Astrocyte (in vitro differentiated cells and primary cell): ENCODE measurements at regions not wholly inside any gene's neighbourhood (a gene's known extent, or its start where the extent isn't known, plus 50 kb on each side); places are given as distances from the start of the nearest gene placed in this dataset.

Experiments
- DNase-seq: peaks from one replicate; pipeline ENCODE4 v3.0.0-alpha.2; 2010; ENCODE audit warnings: low read depth
- FAIRE-seq: peaks from 2 replicates; lab custom pipeline; 2011; peaks lifted over from hg19 to GRCh38; lab: Jason Lieb, UNC
- H2AFZ ChIP-seq: 2 replicates; pipeline ENCODE4 v1.6.0; 2012; ENCODE audit warnings: low read depth, low read length, inconsistent platforms
- H3K27ac ChIP-seq: 2 replicates; pipeline ENCODE4 v1.5.1; 2011; ENCODE audit warnings: low read depth, low read length, inconsistent platforms
- H3K27me3 ChIP-seq: 2 replicates; pipeline ENCODE4 v1.6.0; 2011; ENCODE audit warnings: low read length, inconsistent platforms; ENCODE audit not compliant: insufficient read depth
- H3K36me3 ChIP-seq: 2 replicates; pipeline ENCODE4 v1.5.1; 2011; ENCODE audit warnings: low read length, inconsistent platforms; ENCODE audit not compliant: insufficient read depth
- H3K4me1 ChIP-seq: 2 replicates; pipeline ENCODE4 v1.5.1; 2011; ENCODE audit warnings: low read length, inconsistent platforms; ENCODE audit not compliant: insufficient read depth
- H3K4me2 ChIP-seq: 2 replicates; pipeline ENCODE4 v1.6.0; 2012; ENCODE audit warnings: low read length, inconsistent platforms
- H3K4me3 ChIP-seq: 2 replicates; pipeline ENCODE4 v1.5.1; 2011; ENCODE audit warnings: low read depth, mild to moderate bottlenecking, low read length, inconsistent platforms; ENCODE audit not compliant: insufficient read depth
- H3K79me2 ChIP-seq: 2 replicates; pipeline ENCODE4 v1.6.0; 2012; ENCODE audit warnings: mild to moderate bottlenecking, low read length, inconsistent platforms; ENCODE audit not compliant: insufficient read depth
- H3K9ac ChIP-seq: 2 replicates; pipeline ENCODE4 v1.6.0; 2012; ENCODE audit warnings: mild to moderate bottlenecking, low read length, inconsistent platforms
- H3K9me3 ChIP-seq: 2 replicates; pipeline ENCODE4 v1.5.1; 2012; ENCODE audit warnings: low read depth, mild to moderate bottlenecking, low read length, inconsistent platforms; ENCODE audit not compliant: insufficient read depth
- H4K20me1 ChIP-seq: 2 replicates; pipeline ENCODE4 v1.6.0; 2012; ENCODE audit warnings: low read length, inconsistent platforms; ENCODE audit not compliant: insufficient read depth
- H3K27ac Mint-ChIP-seq: one replicate; pipeline ENCODE4 v1.8.0; 2021; ENCODE audit warnings: mild to moderate bottlenecking, mixed read lengths; ENCODE audit not compliant: unreplicated experiment
- H3K27me3 Mint-ChIP-seq: one replicate; pipeline ENCODE4 v1.8.0; 2021; ENCODE audit warnings: low read depth, mixed read lengths; ENCODE audit not compliant: unreplicated experiment
- H3K36me3 Mint-ChIP-seq: one replicate; pipeline ENCODE4 v1.8.0; 2021; ENCODE audit warnings: low read depth, mixed read lengths; ENCODE audit not compliant: unreplicated experiment
- H3K4me1 Mint-ChIP-seq: one replicate; pipeline ENCODE4 v1.8.0; 2021; ENCODE audit warnings: low read depth, mixed read lengths; ENCODE audit not compliant: unreplicated experiment
- H3K4me3 Mint-ChIP-seq: one replicate; pipeline ENCODE4 v1.8.0; 2021; ENCODE audit warnings: mild to moderate bottlenecking, moderate library complexity, mixed read lengths; ENCODE audit not compliant: unreplicated experiment
- H3K9me3 Mint-ChIP-seq: one replicate; pipeline ENCODE4 v1.8.0; 2021; ENCODE audit warnings: mild to moderate bottlenecking, mixed read lengths; ENCODE audit not compliant: unreplicated experiment
- CTCF ChIP-seq: IDR thresholded peaks from 2 replicates; pipeline ENCODE4 v1.5.1; 2011; ENCODE audit warnings: low read depth, mild to moderate bottlenecking, inconsistent platforms, low read length, moderate library complexity; ENCODE audit not compliant: insufficient read depth
- EZH2 ChIP-seq: IDR thresholded peaks from 2 replicates; pipeline ENCODE4 v1.6.1; 2012; ENCODE audit warnings: mild to moderate bottlenecking, low read length, inconsistent platforms; ENCODE audit not compliant: insufficient read depth

- no peak for FAIRE-seq
- Histone ChIP-seq H3K4me1 (no peaks in the 10 kb centered on the region), H3K9ac (no peak overlapping the region), H3K27ac (no peak overlapping the region), H3K9me3 (no peaks in the 10 kb centered on the region), H3K4me2 (no peak overlapping the region), H3K27me3 (no peaks in the 10 kb centered on the region), H4K20me1 (no peaks in the 10 kb centered on the region), H3K36me3 (no peaks in the 10 kb centered on the region), H3K4me3 (no peak overlapping the region), H3K79me2 (no peaks in the 10 kb centered on the region), H2AFZ (no peak overlapping the region)
- no peak overlapping the region for H3K27ac Mint-ChIP-seq
- DNase-seq = no peak
- no peak for TF ChIP-seq EZH2
- no peak for TF ChIP-seq CTCF
- peaks cover 15% of the 10 kb centered on the region for H3K4me1 Mint-ChIP-seq
- H3K4me3 Mint-ChIP-seq = no peak overlapping the region
- no peaks in the 10 kb centered on the region for H3K36me3 Mint-ChIP-seq
- H3K27me3 Mint-ChIP-seq = no peaks in the 10 kb centered on the region
- no peaks in the 10 kb centered on the region for H3K9me3 Mint-ChIP-seq
Observed at GRCh38 chr5:122705851-122706250, 69.0 kb upstream of the SNX2 start.

- FAIRE-seq = no peak
- Histone ChIP-seq H3K9ac (no peak overlapping the region), H3K4me3 (no peak overlapping the region), H3K9me3 (no peaks in the 10 kb centered on the region), H3K4me2 (no peak overlapping the region), H2AFZ (no peak overlapping the region), H3K27me3 (no peaks in the 10 kb centered on the region), H3K79me2 (no peaks in the 10 kb centered on the region), H3K4me1 (no peaks in the 10 kb centered on the region), H4K20me1 (no peaks in the 10 kb centered on the region), H3K27ac (no peak overlapping the region), H3K36me3 (no peaks in the 10 kb centered on the region)
- H3K27ac Mint-ChIP-seq = no peak overlapping the region
- H3K36me3 Mint-ChIP-seq = no peaks in the 10 kb centered on the region
- DNase-seq = no peak
- no peaks in the 10 kb centered on the region for H3K9me3 Mint-ChIP-seq
- TF ChIP-seq CTCF (no peak), EZH2 (no peak)
- no peak overlapping the region for H3K4me3 Mint-ChIP-seq
- H3K27me3 Mint-ChIP-seq = no peaks in the 10 kb centered on the region
- peaks cover 15% of the 10 kb centered on the region for H3K4me1 Mint-ChIP-seq
Observed at GRCh38 chr5:122707796-122708195, 67.1 kb upstream of the SNX2 start.

- TF ChIP-seq CTCF (no peak), EZH2 (no peak)
Observed at GRCh38 chr5:122713041-122713440, 61.8 kb upstream of the SNX2 start.

More at GRCh38 chr5:122713041-122713440, 61.8 kb upstream of the SNX2 start:
- Histone ChIP-seq H3K79me2 (no peaks in the 10 kb centered on the region), H3K4me1 (no peaks in the 10 kb centered on the region), H2AFZ (no peak overlapping the region), H3K36me3 (no peaks in the 10 kb centered on the region), H3K27me3 (no peaks in the 10 kb centered on the region), H3K4me2 (no peak overlapping the region), H3K27ac (no peak overlapping the region), H3K9ac (no peak overlapping the region), H3K9me3 (no peaks in the 10 kb centered on the region), H4K20me1 (no peaks in the 10 kb centered on the region), H3K4me3 (no peak overlapping the region)
- FAIRE-seq = no peak
- no peak for DNase-seq
- Mint-ChIP-seq H3K4me3 (no peak overlapping the region), H3K27me3 (no peaks in the 10 kb centered on the region), H3K27ac (no peak overlapping the region), H3K9me3 (no peaks in the 10 kb centered on the region), H3K36me3 (no peaks in the 10 kb centered on the region), H3K4me1 (peaks cover 9% of the 10 kb centered on the region)
